Hepatocyte (in vitro differentiated cells): ENCODE measurements at regions not wholly inside any gene's neighbourhood (a gene's known extent, or its start where the extent isn't known, plus 50 kb on each side); places are given as distances from the start of the nearest gene placed in this dataset.

Experiments
- CTCF ChIP-seq: fragments of 200-600 bp; sonication (generic); IDR thresholded peaks from 2 replicates; pipeline ENCODE4 v1.5.1; 2016; ENCODE audit warnings: antibody characterized with exemption, mild to moderate bottlenecking; ENCODE audit not compliant: poor library complexity
- EZH2 ChIP-seq: fragments of 200-600 bp; sonication (generic); IDR thresholded peaks from 2 replicates; pipeline ENCODE4 v1.6.1; 2016; ENCODE audit warnings: antibody characterized with exemption, mild to moderate bottlenecking, borderline replicate concordance
- EZH2phosphoT487 ChIP-seq: fragments of 200-600 bp; sonication (generic); IDR thresholded peaks from one replicate; pipeline ENCODE4 v1.6.1; 2018; ENCODE audit warnings: antibody characterized with exemption, mild to moderate bottlenecking, low read depth, moderate library complexity; ENCODE audit not compliant: unreplicated experiment, severe bottlenecking

GRCh38 chr2:66696886-66697285, 262.0 kb downstream of the MEIS1 start:
- no peak for TF ChIP-seq CTCF
- no peak for TF ChIP-seq EZH2
- TF ChIP-seq EZH2phosphoT487 = no peak
